HUES6 (cell line): ENCODE measurements at regions not wholly inside any gene's neighbourhood (a gene's known extent, or its start where the extent isn't known, plus 50 kb on each side); places are given as distances from the start of the nearest gene placed in this dataset.

Experiments
- H3K27ac ChIP-seq: 2 replicates; pipeline ENCODE4 v1.7.0; 2013; ENCODE audit warnings: low read depth, mild to moderate bottlenecking, low read length, inconsistent platforms
- H3K27me3 ChIP-seq: 2 replicates; pipeline ENCODE4 v1.6.1; 2013; ENCODE audit warnings: low read length; ENCODE audit not compliant: control insufficient read depth, insufficient read depth
- H3K36me3 ChIP-seq: 2 replicates; pipeline ENCODE4 v1.6.1; 2013; ENCODE audit warnings: low read length; ENCODE audit not compliant: control insufficient read depth, insufficient read depth
- H3K4me1 ChIP-seq: 2 replicates; pipeline ENCODE4 v1.6.1; 2013; ENCODE audit warnings: low read length; ENCODE audit not compliant: control insufficient read depth, insufficient read depth
- H3K4me3 ChIP-seq: 2 replicates; pipeline ENCODE4 v1.5.1; 2013; ENCODE audit warnings: low read depth, low read length
- H3K9ac ChIP-seq: one replicate; pipeline ENCODE4 v1.6.1; 2013; ENCODE audit warnings: mild to moderate bottlenecking, low read length
- H3K9me3 ChIP-seq: 2 replicates; pipeline ENCODE4 v1.6.1; 2013; ENCODE audit warnings: low read depth, low read length; ENCODE audit not compliant: control insufficient read depth, insufficient read depth

- Histone ChIP-seq H3K9me3 (no peaks in the 10 kb centered on the region), H3K4me3 (no peak overlapping the region), H3K4me1 (no peaks in the 10 kb centered on the region), H3K36me3 (no peaks in the 10 kb centered on the region), H3K27me3 (no peaks in the 10 kb centered on the region), H3K27ac (no peak overlapping the region), H3K9ac (no peak overlapping the region)
Measured at GRCh38 chr4:187586892-187587291, 408.7 kb upstream of the ZFP42 start.

DNA sequence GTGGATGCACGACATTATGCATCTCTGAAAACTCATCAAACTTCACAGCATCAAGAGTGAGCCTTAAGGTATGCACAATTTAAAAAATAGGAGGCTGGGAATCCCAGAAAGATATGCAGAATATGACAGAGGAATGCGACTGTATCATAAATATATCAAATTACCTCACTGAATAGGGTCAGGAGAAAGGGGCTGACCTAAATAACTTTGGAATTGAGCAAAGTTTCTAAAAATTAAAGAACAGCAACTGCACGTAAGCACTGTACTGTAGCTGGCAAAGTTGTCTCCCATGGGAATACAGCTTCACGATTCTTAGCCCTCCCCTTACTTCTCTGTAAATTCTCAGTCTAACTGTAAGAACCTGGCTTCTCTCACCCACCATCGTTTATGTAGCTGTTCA lies 397.4 kb upstream of the ZFP42 start:
- Histone ChIP-seq H3K36me3 (no peaks in the 10 kb centered on the region), H3K9ac (no peak overlapping the region), H3K9me3 (no peaks in the 10 kb centered on the region), H3K4me1 (no peaks in the 10 kb centered on the region), H3K4me3 (no peak overlapping the region), H3K27ac (no peak overlapping the region), H3K27me3 (no peaks in the 10 kb centered on the region)

DNA sequence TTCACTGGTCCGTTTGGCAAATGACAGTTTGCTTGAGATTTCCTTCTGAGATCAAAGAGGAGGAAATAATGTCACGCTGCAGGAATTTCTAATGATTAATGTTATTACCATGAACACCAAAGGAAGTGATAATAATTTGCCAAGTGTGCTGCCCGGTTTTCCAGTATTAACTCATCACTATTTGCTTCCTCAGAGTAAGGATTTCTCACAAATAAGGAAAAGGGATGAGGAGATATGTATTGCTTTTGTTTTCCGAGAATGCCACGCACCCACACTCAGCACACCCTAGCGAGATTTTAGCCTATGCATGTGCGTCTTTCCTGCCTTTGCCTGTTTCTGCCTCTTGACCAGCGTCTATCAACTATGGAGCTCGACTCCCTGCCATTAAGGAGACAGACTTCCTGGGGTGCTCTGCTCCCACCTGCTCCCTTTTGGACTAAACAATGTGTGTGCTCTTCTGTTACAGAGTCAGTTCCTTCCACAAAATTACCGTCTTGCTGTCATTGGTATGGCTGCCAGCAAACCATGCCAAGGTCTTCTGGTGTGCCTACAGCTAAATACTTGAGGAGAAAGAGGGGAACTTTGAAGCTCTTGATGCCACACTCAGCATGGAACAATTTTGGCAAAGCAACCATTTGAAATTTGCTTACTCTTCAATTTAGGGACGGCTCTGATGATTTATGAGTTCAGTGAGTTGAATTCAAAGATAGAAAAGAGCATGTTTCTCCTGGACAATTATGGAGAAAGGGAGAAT lies 393.1 kb upstream of the ZFP42 start:
- Histone ChIP-seq H3K9ac (no peak overlapping the region), H3K27ac (no peak overlapping the region), H3K4me3 (no peak overlapping the region), H3K4me1 (no peaks in the 10 kb centered on the region), H3K9me3 (no peaks in the 10 kb centered on the region), H3K36me3 (no peaks in the 10 kb centered on the region), H3K27me3 (no peaks in the 10 kb centered on the region)

GRCh38 chr4:187603093-187604025 lies 392.2 kb upstream of the ZFP42 start:
- Histone ChIP-seq H3K27me3 (no peaks in the 10 kb centered on the region), H3K4me1 (no peaks in the 10 kb centered on the region), H3K4me3 (no peak overlapping the region), H3K9me3 (no peaks in the 10 kb centered on the region), H3K27ac (no peak overlapping the region), H3K36me3 (no peaks in the 10 kb centered on the region), H3K9ac (no peak overlapping the region)

- no peak overlapping the region for H3K27ac ChIP-seq
- no peaks in the 10 kb centered on the region for H3K27me3 ChIP-seq
- H3K4me1 ChIP-seq: no peaks in the 10 kb centered on the region
- no peak overlapping the region for H3K9ac ChIP-seq
- no peak overlapping the region for H3K4me3 ChIP-seq
- H3K36me3 ChIP-seq: no peaks in the 10 kb centered on the region
- no peaks in the 10 kb centered on the region for H3K9me3 ChIP-seq
Measured at GRCh38 chr4:187604984-187605383, 390.6 kb upstream of the ZFP42 start.

GRCh38 chr4:187606581-187606980 lies 389.0 kb upstream of the ZFP42 start:
- no peak overlapping the region for H3K4me3 ChIP-seq
- H3K27me3 ChIP-seq: no peaks in the 10 kb centered on the region
- H3K4me1 ChIP-seq: no peaks in the 10 kb centered on the region
- H3K9ac ChIP-seq: no peak overlapping the region
- H3K9me3 ChIP-seq: no peaks in the 10 kb centered on the region
- H3K27ac ChIP-seq: no peak overlapping the region
- no peaks in the 10 kb centered on the region for H3K36me3 ChIP-seq

DNA sequence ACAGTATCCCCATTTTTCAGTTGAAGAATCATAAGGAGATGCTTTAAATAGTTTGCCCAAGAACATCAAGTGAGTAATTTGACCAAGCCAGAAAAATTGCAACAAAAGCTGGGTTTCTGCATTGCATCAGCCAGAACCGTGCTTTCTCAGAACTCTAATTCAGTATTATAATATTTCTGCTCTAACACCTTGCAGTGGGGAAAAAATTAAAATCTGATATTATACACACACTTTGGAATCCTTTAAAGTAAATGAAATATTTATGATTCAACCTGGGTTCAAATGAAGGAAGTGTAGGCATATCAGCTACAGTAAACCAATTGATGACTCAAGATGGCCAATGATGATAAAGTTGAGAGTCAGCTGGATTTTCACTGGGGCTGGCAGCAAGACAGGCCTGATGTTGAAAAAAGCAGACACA lies 387.6 kb upstream of the ZFP42 start:
- no peak overlapping the region for H3K4me3 ChIP-seq
- no peaks in the 10 kb centered on the region for H3K9me3 ChIP-seq
- no peaks in the 10 kb centered on the region for H3K36me3 ChIP-seq
- H3K9ac ChIP-seq: no peak overlapping the region
- no peak overlapping the region for H3K27ac ChIP-seq
- H3K27me3 ChIP-seq: no peaks in the 10 kb centered on the region
- H3K4me1 ChIP-seq: no peaks in the 10 kb centered on the region

DNA sequence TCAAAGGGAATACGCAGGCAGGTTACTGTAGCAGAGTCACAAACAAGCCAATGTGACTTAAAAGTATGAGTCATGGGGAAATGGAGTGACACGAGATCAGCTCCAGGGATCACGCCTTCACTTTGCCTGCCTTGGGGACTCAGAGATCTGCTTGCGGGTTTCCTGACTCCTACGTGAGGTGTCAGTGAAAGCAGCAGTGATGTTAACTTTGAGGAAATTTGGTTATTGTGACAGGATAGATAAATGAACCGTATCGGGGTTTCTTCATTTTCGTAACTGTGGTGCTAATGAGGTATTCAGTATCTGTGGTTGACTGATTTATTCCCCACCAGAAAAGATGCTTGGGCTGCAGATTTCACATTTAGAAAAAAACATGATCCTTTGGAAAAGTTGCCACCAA lies 383.3 kb upstream of the ZFP42 start:
- H3K4me1 ChIP-seq: no peaks in the 10 kb centered on the region
- no peak overlapping the region for H3K4me3 ChIP-seq
- no peak overlapping the region for H3K9ac ChIP-seq
- no peaks in the 10 kb centered on the region for H3K9me3 ChIP-seq
- no peak overlapping the region for H3K27ac ChIP-seq
- no peaks in the 10 kb centered on the region for H3K36me3 ChIP-seq
- no peaks in the 10 kb centered on the region for H3K27me3 ChIP-seq

- Histone ChIP-seq H3K9ac (no peak overlapping the region), H3K27me3 (no peaks in the 10 kb centered on the region), H3K36me3 (no peaks in the 10 kb centered on the region), H3K4me3 (no peak overlapping the region), H3K4me1 (no peaks in the 10 kb centered on the region), H3K27ac (no peak overlapping the region), H3K9me3 (no peaks in the 10 kb centered on the region)
Measured at GRCh38 chr4:187613089-187613839, 382.3 kb upstream of the ZFP42 start.

DNA sequence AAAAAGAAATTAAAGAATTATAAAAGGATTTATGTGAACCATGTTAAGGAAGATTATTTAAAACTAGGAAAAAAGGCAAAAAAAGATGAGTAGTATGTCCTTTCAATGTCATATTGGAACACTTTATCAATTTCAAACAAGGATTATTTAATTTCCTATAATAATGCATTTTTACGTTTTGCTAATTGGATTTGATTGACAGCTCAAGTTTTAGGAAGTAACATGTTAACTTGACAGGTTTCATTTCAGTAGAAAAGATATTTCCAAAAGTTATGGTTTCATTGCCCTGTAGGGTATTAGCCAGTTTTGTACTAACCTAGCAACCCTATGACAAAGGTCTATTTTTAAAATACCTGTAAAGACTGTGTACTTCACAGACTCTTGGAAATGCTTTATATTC lies 379.6 kb upstream of the ZFP42 start:
- Histone ChIP-seq H3K4me3 (no peak overlapping the region), H3K4me1 (peaks cover 4% of the 10 kb centered on the region; the same call in 1 of the 2 replicates), H3K27ac (no peak overlapping the region), H3K9me3 (no peaks in the 10 kb centered on the region), H3K9ac (no peak overlapping the region), H3K27me3 (no peaks in the 10 kb centered on the region), H3K36me3 (no peaks in the 10 kb centered on the region)
